ENCODE measurements at regions not wholly inside any gene's neighbourhood (a gene's known extent, or its start where the extent isn't known, plus 50 kb on each side); places are given as distances from the start of the nearest gene placed in this dataset.

GRCh38 chr6:150470960-150471665 is 102.3 kb downstream of the IYD start:
- TF ChIP-seq FOXA1 (IDR thresholded peaks at IDR 0.05) = no peak
- no peak for TF ChIP-seq NFRKB (IDR thresholded peaks at IDR 0.05)
- TF ChIP-seq TARDBP (IDR thresholded peaks at IDR 0.05) = no peak
- TF ChIP-seq FOXK2 (IDR thresholded peaks at IDR 0.05) = no peak
- TF ChIP-seq SP1 (IDR thresholded peaks at IDR 0.05) = no peak
- no peak for TF ChIP-seq LEF1 (IDR thresholded peaks at IDR 0.05; ENCODE audit: borderline replicate concordance)
- TF ChIP-seq ARNT (IDR thresholded peaks at IDR 0.05) = no peak
- TF ChIP-seq BHLHE40 (IDR thresholded peaks at IDR 0.05; ENCODE audit: borderline replicate concordance) = no peak
